H1 (cell line): ENCODE measurements at regions not wholly inside any gene's neighbourhood (a gene's known extent, or its start where the extent isn't known, plus 50 kb on each side); places are given as distances from the start of the nearest gene placed in this dataset.

Experiments
- CBX5 ChIP-seq: fragments of 300-800, 300-1000 bp; sonication (generic); IDR thresholded peaks from 2 replicates; pipeline ENCODE4 v1.7.1; 2016; ENCODE audit warnings: antibody characterized with exemption, low read length, low read depth
- RBBP5 ChIP-seq: IDR thresholded peaks from 2 replicates; pipeline ENCODE4 v1.7.1; 2012; ENCODE audit warnings: low read depth, mild to moderate bottlenecking, inconsistent platforms, low read length, moderate library complexity, borderline replicate concordance
- SAP30 ChIP-seq: fragments of 300-600 bp; sonication (generic); IDR thresholded peaks from 2 replicates; pipeline ENCODE4 v1.7.1; 2012; ENCODE audit warnings: low read length, moderate library complexity, mild to moderate bottlenecking, inconsistent platforms; ENCODE audit not compliant: insufficient read depth, insufficient replicate concordance
- SRF ChIP-seq: IDR thresholded peaks from 2 replicates; pipeline ENCODE4 v1.6.1; 2011; ENCODE audit warnings: mild to moderate bottlenecking, low read depth, low read length, moderate library complexity

- TF ChIP-seq SAP30 (no peak), SRF (no peak), RBBP5 (no peak), CBX5 (no peak)
Observed at GRCh38 chr5:159732220-159732619, 184.1 kb upstream of the ADRA1B start (continued).
